Neutrophil (primary cell): ENCODE measurements at regions not wholly inside any gene's neighbourhood (a gene's known extent, or its start where the extent isn't known, plus 50 kb on each side); places are given as distances from the start of the nearest gene placed in this dataset.

Source experiments
- H3K27ac ChIP-seq: fragments of 200-600 bp; sonication (generic); 2 replicates; pipeline ENCODE4 v1.5.1; 2016; ENCODE audit warnings: mild to moderate bottlenecking, moderate library complexity
- H3K27me3 ChIP-seq: fragments of 200-600 bp; sonication (generic); 2 replicates; pipeline ENCODE4 v1.6.0; 2016; ENCODE audit warnings: mild to moderate bottlenecking
- H3K36me3 ChIP-seq: fragments of 200-600 bp; sonication (generic); 2 replicates; pipeline ENCODE4 v1.5.1; 2017
- H3K4me1 ChIP-seq, 2 experiments: fragments of 200-600 bp in 1 of 2; sonication (generic) in 1 of 2; 1 replicate in 1 of 2; 2 replicates in 1 of 2; pipeline versions ENCODE4 v1.5.1 to v1.6.1; 2013 to 2016; ENCODE audit warnings: low read depth in 1 of 2, low read length in 1 of 2, mild to moderate bottlenecking in 1 of 2, moderate library complexity in 1 of 2; ENCODE audit not compliant: control insufficient read depth in 1 of 2, insufficient read depth in 1 of 2
- H3K4me3 ChIP-seq, 2 experiments: fragments of 200-600 bp in 1 of 2; sonication (generic) in 1 of 2; 1 replicate in 1 of 2; 2 replicates in 1 of 2; pipeline ENCODE4 v1.5.1; 2013 to 2016; ENCODE audit warnings: low read depth in 1 of 2, low read length in 1 of 2, mild to moderate bottlenecking in 1 of 2, moderate library complexity in 1 of 2
- H3K9me3 ChIP-seq: fragments of 200-600 bp; sonication (generic); 2 replicates; pipeline ENCODE4 v1.5.1; 2016
- TF ChIP-seq, protein P1 (sequence below): fragments of 200-600 bp; sonication (generic); IDR thresholded peaks from 2 replicates; pipeline ENCODE4 v1.5.1; 2016; ENCODE audit warnings: antibody characterized with exemption

DNA sequence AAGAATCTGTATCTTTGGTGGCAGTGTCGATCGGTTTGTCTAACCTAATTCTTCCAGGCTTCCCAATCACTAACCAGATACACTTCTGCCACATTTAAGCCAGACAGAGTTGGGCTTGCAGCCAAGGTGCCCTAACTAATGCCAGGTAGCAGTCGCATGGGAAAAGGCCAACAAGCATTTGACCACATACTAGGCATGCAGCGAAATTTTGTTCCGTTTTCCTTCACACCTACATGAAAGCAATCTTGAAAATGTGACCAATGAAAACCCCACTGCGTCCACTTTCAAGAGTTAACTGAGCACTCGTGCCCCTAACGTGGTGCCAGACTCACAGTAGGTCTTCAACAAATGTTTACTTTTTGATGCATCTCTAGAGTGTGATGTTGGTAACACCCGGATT, 192.2 kb upstream of the TPM1 start:
- TF ChIP-seq, protein P1, sequence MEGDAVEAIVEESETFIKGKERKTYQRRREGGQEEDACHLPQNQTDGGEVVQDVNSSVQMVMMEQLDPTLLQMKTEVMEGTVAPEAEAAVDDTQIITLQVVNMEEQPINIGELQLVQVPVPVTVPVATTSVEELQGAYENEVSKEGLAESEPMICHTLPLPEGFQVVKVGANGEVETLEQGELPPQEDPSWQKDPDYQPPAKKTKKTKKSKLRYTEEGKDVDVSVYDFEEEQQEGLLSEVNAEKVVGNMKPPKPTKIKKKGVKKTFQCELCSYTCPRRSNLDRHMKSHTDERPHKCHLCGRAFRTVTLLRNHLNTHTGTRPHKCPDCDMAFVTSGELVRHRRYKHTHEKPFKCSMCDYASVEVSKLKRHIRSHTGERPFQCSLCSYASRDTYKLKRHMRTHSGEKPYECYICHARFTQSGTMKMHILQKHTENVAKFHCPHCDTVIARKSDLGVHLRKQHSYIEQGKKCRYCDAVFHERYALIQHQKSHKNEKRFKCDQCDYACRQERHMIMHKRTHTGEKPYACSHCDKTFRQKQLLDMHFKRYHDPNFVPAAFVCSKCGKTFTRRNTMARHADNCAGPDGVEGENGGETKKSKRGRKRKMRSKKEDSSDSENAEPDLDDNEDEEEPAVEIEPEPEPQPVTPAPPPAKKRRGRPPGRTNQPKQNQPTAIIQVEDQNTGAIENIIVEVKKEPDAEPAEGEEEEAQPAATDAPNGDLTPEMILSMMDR, result no peak
- H3K9me3 ChIP-seq, result no peaks in the 10 kb centered on the region
- no peak overlapping the region for H3K4me3 ChIP-seq
- H3K4me1 ChIP-seq, result peaks cover 17 to 20% of the 10 kb centered on the region in 2 experiments
- no peaks in the 10 kb centered on the region for H3K36me3 ChIP-seq
- H3K27ac ChIP-seq, result no peak overlapping the region
- H3K27me3 ChIP-seq, result no peaks in the 10 kb centered on the region

DNA sequence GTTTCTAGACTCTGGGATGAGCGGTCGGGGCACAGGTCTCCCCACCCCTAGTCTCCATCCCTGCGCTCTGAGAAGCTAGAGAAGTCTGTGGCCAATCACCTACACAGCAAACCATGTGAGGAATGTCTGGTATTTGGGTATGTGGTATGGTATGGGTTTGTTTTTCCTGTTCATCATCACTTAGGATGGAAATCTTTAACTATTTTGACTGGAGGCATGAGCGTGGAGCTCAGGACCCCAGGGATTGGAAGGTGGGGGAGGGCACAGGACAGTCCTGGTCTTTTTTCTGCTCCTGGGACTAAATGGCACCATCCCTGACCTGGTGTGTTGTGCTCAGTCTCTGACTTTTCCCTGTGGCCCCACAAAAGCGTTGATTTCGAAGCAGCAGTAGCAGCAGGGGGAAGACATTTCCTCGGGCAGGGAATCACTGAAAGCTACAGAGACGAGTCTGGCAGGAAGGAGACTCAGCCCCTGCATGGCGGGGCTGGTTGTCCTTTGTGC, 191.7 kb upstream of the TPM1 start:
- Histone ChIP-seq H3K27ac (no peak overlapping the region), H3K36me3 (no peaks in the 10 kb centered on the region), H3K9me3 (no peaks in the 10 kb centered on the region), H3K27me3 (no peaks in the 10 kb centered on the region), H3K4me3 (no peak overlapping the region), H3K4me1 (peaks cover 17 to 20% of the 10 kb centered on the region in 2 experiments)
- TF ChIP-seq, protein P1, result no peak

DNA sequence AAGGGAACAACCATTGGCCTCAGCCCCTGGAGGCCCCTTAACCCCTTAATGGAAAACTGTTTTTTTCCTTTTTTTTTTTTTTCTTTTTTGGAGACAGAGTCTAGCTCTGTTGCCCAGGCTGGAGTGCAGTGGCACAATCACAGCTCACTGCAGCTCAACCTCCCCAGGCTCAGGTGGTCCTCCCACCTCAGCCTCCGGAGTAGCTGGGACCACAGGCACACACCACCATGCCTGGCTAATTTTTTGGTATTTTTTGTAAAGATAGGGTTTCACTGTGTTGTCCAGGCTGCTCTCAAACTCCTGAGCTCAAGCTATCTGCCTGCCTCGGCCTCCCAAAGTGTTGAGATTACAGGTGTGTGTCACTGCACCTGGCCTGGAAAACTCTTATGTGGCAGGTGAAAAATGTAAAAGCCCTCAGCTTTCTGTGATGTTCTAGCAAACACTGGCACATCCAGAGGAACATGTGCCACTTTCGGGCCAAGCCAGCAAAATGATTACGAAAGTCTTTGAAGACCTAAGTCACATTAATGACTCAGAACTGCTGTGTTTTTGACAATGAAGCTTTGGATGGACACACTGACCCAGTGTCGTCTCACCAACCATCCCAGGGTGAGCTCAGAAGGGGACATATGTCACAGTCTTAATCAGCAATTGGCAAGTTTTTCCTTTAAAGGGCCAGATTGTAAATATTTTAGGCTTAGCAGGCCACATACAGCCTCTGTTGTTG, 189.3 kb upstream of the TPM1 start:
- no peaks in the 10 kb centered on the region for H3K36me3 ChIP-seq
- no peaks in the 10 kb centered on the region for H3K9me3 ChIP-seq
- TF ChIP-seq, protein P1, result no peak
- H3K4me3 ChIP-seq, result no peak overlapping the region
- peaks cover 12% of the 10 kb centered on the region for H3K27me3 ChIP-seq
- peaks cover 10 to 11% of the 10 kb centered on the region in 2 experiments for H3K4me1 ChIP-seq
- no peak overlapping the region for H3K27ac ChIP-seq

DNA sequence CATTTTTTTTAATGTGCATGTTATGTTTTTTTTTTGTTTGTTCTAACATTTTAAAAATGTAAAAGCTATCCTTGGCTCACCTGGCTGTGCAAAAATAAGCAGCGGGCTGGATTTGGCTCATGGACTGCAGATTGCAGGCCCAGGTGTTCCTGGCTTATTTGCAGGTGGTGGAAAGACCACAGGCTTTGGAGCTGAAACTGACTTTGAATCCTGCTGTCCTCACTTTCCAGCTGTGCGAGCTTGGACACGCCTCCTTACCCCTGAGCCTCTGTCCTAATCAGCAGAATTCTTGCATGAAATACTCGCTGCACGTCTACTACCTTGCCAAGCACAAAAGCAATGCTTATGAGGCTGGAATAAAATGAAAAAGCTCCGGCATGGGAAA, 188.7 kb upstream of the TPM1 start:
- Histone ChIP-seq H3K9me3 (no peaks in the 10 kb centered on the region), H3K27ac (no peak overlapping the region), H3K27me3 (peaks cover 12% of the 10 kb centered on the region), H3K4me1 (peaks cover 5 to 6% of the 10 kb centered on the region in 2 experiments), H3K36me3 (no peaks in the 10 kb centered on the region), H3K4me3 (no peak overlapping the region)
- TF ChIP-seq, protein P1, result no peak

DNA sequence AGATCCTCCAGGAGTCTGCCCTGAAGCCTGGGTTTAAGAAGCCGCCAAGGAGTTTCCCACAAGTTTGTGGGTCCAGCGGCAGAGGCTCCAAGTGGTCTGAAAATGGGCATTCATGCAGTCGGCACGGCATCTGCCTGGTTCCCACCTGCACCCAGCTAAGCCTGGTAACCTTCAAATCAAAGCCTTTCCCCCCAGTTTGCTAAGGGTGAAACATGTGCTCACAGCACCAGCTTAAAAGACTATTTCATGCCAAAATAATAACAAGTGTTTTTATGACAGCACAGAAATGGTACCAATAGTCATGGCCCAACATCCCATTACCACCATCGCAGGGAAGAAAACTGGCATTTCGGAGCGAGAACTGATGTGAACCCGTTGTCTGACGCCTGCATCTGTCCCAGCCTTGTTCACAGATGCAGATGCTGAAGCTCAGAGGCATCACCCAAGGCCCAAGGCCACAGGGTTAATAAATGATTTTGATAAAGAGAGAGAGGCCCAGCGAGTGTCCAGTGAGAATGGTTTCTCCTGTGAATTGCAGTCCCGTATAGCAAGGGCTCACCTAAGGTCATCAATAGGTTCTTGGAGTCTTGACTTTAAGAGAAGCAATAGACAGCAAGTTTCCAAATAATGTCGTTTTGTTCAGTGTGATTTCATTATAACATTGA, 188.0 kb upstream of the TPM1 start:
- Histone ChIP-seq H3K27me3 (peaks cover 16% of the 10 kb centered on the region), H3K27ac (no peak overlapping the region), H3K4me3 (no peak overlapping the region), H3K9me3 (no peaks in the 10 kb centered on the region), H3K36me3 (no peaks in the 10 kb centered on the region), H3K4me1 (no peaks in the 10 kb centered on the region)
- TF ChIP-seq, protein P1, result no peak
